Neural progenitor cell (in vitro differentiated cells): ENCODE measurements at regions not wholly inside any gene's neighbourhood (a gene's known extent, or its start where the extent isn't known, plus 50 kb on each side); places are given as distances from the start of the nearest gene placed in this dataset.
"Not testable (repeated sequence)": the region's sequence is repeated elsewhere in the genome, so short reads cannot be mapped to it uniquely, and the experiment has no call there.

Source experiments
- DNase-seq: peaks from one replicate; pipeline ENCODE4 v3.0.0-alpha.2; 2016; ENCODE audit warnings: low spot score
- H2AFZ ChIP-seq: fragments of 200-600 bp; sonication (generic); replicated peaks from 2 replicates; pipeline ENCODE4 v1.6.1; 2016; ENCODE audit warnings: antibody characterized with exemption
- H3F3A ChIP-seq: fragments of 200-600 bp; sonication (generic); 2 replicates; pipeline ENCODE4 v1.6.1; 2016; ENCODE audit warnings: antibody characterized with exemption, low read depth
- H3K27ac ChIP-seq: fragments of 200-600 bp; sonication (generic); 2 replicates; pipeline ENCODE4 v1.5.1; 2016; ENCODE audit warnings: mild to moderate bottlenecking
- H3K27me3 ChIP-seq: fragments of 200-600 bp; sonication (generic); 2 replicates; pipeline ENCODE4 v1.6.1; 2016; ENCODE audit warnings: mild to moderate bottlenecking, moderate library complexity
- H3K36me3 ChIP-seq: fragments of 200-600 bp; sonication (generic); 2 replicates; pipeline ENCODE4 v1.5.1; 2016
- H3K4me1 ChIP-seq: fragments of 200-600 bp; sonication (generic); 2 replicates; pipeline ENCODE4 v1.6.1; 2016; ENCODE audit warnings: mixed run types
- H3K4me2 ChIP-seq: fragments of 200-600 bp; sonication (generic); 2 replicates; pipeline ENCODE4 v1.6.1; 2016
- H3K4me3 ChIP-seq: fragments of 200-600 bp; sonication (generic); 2 replicates; pipeline ENCODE4 v1.5.1; 2016
- H3K79me2 ChIP-seq: fragments of 200-600 bp; sonication (generic); 2 replicates; pipeline ENCODE4 v1.6.1; 2016; ENCODE audit warnings: low read depth
- H3K9ac ChIP-seq: fragments of 200-600 bp; sonication (generic); 2 replicates; pipeline ENCODE4 v1.6.1; 2016
- H3K9me3 ChIP-seq: fragments of 200-600 bp; sonication (generic); 2 replicates; pipeline ENCODE4 v1.5.1; 2016; ENCODE audit warnings: low read depth
- H4K20me1 ChIP-seq: fragments of 200-600 bp; sonication (generic); 2 replicates; pipeline ENCODE4 v1.6.1; 2016; ENCODE audit warnings: low read depth
- H3K27ac Mint-ChIP-seq: 3 replicates; pipeline ENCODE4 v1.8.0; 2021; ENCODE audit warnings: mixed read lengths
- H3K27me3 Mint-ChIP-seq: 2 replicates; pipeline ENCODE4 v1.8.0; 2022; ENCODE audit warnings: low read depth, mild to moderate bottlenecking, inconsistent platforms, moderate library complexity, mixed read lengths; ENCODE audit not compliant: insufficient read depth
- H3K36me3 Mint-ChIP-seq: 3 replicates; pipeline ENCODE4 v1.8.0; 2021; ENCODE audit warnings: mixed read lengths
- H3K4me1 Mint-ChIP-seq: 3 replicates; pipeline ENCODE4 v1.8.0; 2021; ENCODE audit warnings: mixed read lengths
- H3K4me3 Mint-ChIP-seq: 3 replicates; pipeline ENCODE4 v1.8.0; 2021; ENCODE audit warnings: mild to moderate bottlenecking, moderate library complexity, mixed read lengths
- H3K9me3 Mint-ChIP-seq: 3 replicates; pipeline ENCODE4 v1.8.0; 2020; ENCODE audit warnings: mixed read lengths
- EZH2 ChIP-seq: fragments of 200-600 bp; sonication (generic); IDR thresholded peaks from 2 replicates; pipeline ENCODE4 v1.6.1; 2017; ENCODE audit warnings: antibody characterized with exemption, mild to moderate bottlenecking, moderate library complexity
- EZH2phosphoT487 ChIP-seq: fragments of 200-600 bp; sonication (generic); IDR thresholded peaks from 2 replicates; pipeline ENCODE4 v1.6.1; 2017; ENCODE audit warnings: antibody characterized with exemption
- TF ChIP-seq, protein P1 (sequence below): fragments of 200-600 bp; sonication (generic); IDR thresholded peaks from 2 replicates; pipeline ENCODE4 v1.5.1; 2017; ENCODE audit warnings: antibody characterized with exemption, mild to moderate bottlenecking

DNA sequence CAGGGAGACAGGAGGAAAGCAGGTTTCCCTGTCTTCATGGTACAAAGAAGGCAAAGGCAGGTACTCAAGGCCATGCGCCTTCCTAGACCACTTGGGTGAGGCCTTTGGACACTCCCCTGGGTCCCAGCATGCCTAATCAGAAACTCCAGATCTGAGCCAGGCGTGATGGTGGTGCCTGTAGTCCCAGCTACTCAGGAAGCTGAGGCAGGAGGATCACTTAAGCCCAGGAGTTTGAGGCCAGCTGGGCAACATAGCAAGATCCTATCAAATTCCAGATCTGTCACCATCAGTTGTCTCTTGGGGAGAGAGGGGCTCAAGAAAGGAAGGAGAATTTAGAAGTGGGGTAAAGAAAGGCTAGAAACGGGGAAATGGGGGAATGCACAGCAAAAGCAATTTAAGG lies 96.3 kb upstream of the SLC25A33 start:
- Histone ChIP-seq H3K79me2 (no peaks in the 10 kb centered on the region), H3K4me1 (peaks cover 17% of the 10 kb centered on the region), H3K4me3 (no peak overlapping the region), H2AFZ (no peak overlapping the region), H3K9ac (no peak overlapping the region), H3K36me3 (no peaks in the 10 kb centered on the region), H4K20me1 (no peaks in the 10 kb centered on the region), H3K27ac (no peak overlapping the region), H3F3A (no peaks in the 10 kb centered on the region), H3K9me3 (no peaks in the 10 kb centered on the region), H3K27me3 (no peaks in the 10 kb centered on the region), H3K4me2 (no peak overlapping the region)
- H3K36me3 Mint-ChIP-seq, result no peaks in the 10 kb centered on the region
- no peak overlapping the region for H3K4me3 Mint-ChIP-seq
- DNase-seq, result no peak
- H3K4me1 Mint-ChIP-seq, result peaks cover 35% of the 10 kb centered on the region
- H3K27ac Mint-ChIP-seq, result peak overlapping the region; percentile 15
- TF ChIP-seq EZH2phosphoT487, result no peak
- TF ChIP-seq, protein P1, sequence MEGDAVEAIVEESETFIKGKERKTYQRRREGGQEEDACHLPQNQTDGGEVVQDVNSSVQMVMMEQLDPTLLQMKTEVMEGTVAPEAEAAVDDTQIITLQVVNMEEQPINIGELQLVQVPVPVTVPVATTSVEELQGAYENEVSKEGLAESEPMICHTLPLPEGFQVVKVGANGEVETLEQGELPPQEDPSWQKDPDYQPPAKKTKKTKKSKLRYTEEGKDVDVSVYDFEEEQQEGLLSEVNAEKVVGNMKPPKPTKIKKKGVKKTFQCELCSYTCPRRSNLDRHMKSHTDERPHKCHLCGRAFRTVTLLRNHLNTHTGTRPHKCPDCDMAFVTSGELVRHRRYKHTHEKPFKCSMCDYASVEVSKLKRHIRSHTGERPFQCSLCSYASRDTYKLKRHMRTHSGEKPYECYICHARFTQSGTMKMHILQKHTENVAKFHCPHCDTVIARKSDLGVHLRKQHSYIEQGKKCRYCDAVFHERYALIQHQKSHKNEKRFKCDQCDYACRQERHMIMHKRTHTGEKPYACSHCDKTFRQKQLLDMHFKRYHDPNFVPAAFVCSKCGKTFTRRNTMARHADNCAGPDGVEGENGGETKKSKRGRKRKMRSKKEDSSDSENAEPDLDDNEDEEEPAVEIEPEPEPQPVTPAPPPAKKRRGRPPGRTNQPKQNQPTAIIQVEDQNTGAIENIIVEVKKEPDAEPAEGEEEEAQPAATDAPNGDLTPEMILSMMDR, result no peak
- TF ChIP-seq EZH2, result no peak
- no peaks in the 10 kb centered on the region for H3K9me3 Mint-ChIP-seq
- no peaks in the 10 kb centered on the region for H3K27me3 Mint-ChIP-seq

DNA sequence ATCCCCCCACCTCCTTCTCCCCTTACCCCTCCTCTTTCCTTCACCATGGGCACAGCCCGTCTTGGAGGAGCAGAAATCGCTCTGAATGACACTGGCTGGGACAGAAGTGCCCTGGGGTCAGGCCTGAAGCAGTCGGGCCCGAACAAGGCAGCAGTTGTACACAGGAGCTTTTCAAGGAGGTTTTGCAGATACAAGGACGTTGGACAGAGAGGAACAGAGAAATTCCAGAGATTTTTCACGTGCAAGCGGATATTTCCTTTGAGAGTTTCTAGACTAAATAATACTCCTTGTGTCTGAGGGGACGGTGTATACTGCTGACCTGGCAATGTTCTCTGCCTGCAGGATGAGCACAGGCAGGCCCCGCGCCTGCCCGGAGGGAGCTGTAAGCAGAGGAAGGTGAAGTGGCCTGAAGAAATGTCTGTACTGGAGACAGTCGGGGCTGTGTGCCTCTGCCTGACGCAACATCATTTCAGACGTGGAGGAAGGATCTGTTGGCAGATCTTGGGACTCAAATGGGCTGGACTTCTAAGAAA lies 95.3 kb upstream of the SLC25A33 start:
- H3K27me3 Mint-ChIP-seq, result no peaks in the 10 kb centered on the region
- Histone ChIP-seq H3K36me3 (no peaks in the 10 kb centered on the region), H4K20me1 (no peaks in the 10 kb centered on the region), H3K27me3 (no peaks in the 10 kb centered on the region), H3K4me3 (no peak overlapping the region), H3K9ac (no peak overlapping the region), H3K9me3 (no peaks in the 10 kb centered on the region), H3K79me2 (no peaks in the 10 kb centered on the region), H3K4me1 (peaks cover 20% of the 10 kb centered on the region), H3K4me2 (no peak overlapping the region), H3F3A (no peaks in the 10 kb centered on the region), H3K27ac (no peak overlapping the region), H2AFZ (peak overlapping the region; percentile 23)
- H3K4me1 Mint-ChIP-seq, result peaks cover 42% of the 10 kb centered on the region
- TF ChIP-seq EZH2phosphoT487 (no peak), EZH2 (no peak)
- TF ChIP-seq, protein P1, result no peak
- peak overlapping the region; percentile 92 for H3K27ac Mint-ChIP-seq
- peak overlapping the region; percentile 12 for H3K4me3 Mint-ChIP-seq
- no peaks in the 10 kb centered on the region for H3K9me3 Mint-ChIP-seq
- no peaks in the 10 kb centered on the region for H3K36me3 Mint-ChIP-seq
- DNase-seq, result no peak

DNA sequence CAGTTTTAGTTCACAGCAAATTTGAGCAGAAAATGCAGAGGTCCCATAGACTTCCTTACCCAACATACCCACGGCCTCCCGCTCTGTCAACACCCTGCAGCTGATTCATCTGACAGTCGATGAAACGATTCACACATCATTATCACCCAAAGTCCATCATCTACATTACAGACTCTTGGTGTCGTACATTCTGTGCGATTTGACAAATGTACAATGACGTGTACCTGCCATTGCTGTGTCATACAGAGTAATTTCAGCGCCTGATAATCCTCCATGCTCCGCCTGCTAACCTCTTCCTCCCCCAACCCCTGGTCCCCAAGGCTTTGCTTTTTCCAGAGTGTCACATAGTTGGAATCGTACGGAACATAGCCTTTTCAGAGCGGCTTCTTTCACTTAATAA lies 94.7 kb upstream of the SLC25A33 start:
- no peak overlapping the region for H3K4me3 Mint-ChIP-seq
- Histone ChIP-seq H3K4me3 (no peak overlapping the region), H3K9me3 (no peaks in the 10 kb centered on the region), H3K4me2 (peak overlapping the region; percentile 29), H3K4me1 (peaks cover 22% of the 10 kb centered on the region), H4K20me1 (no peaks in the 10 kb centered on the region), H3K9ac (no peak overlapping the region), H3F3A (no peaks in the 10 kb centered on the region), H2AFZ (no peak overlapping the region), H3K27ac (no peak overlapping the region), H3K36me3 (no peaks in the 10 kb centered on the region), H3K27me3 (no peaks in the 10 kb centered on the region), H3K79me2 (no peaks in the 10 kb centered on the region)
- peak overlapping the region; percentile 48 for H3K27ac Mint-ChIP-seq
- H3K36me3 Mint-ChIP-seq, result no peaks in the 10 kb centered on the region
- no peaks in the 10 kb centered on the region for H3K9me3 Mint-ChIP-seq
- H3K4me1 Mint-ChIP-seq, result peaks cover 41% of the 10 kb centered on the region
- DNase-seq, result no peak
- no peaks in the 10 kb centered on the region for H3K27me3 Mint-ChIP-seq
- TF ChIP-seq, protein P1, result no peak
- TF ChIP-seq EZH2 (no peak), EZH2phosphoT487 (no peak)

DNA sequence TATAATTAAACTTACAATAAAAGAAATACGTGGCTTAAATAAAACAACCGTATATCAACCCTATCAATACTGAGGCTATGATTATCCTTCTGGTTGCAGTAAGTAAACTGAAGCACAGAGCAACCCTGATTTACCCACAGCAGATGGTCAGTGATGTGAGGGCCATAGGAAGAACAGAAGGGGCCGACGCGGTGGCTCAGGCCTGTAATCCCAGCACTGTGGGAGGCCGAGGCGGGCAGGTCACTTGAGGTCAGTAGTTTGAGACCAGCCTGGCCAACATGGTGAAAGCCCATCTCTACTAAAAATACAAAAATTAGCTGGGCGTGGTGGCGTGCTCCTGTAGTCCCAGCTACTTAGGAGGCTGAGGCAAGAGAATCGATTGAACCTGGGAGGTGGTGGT lies 94.2 kb upstream of the SLC25A33 start:
- peaks cover 41% of the 10 kb centered on the region for H3K4me1 Mint-ChIP-seq
- H3K36me3 ChIP-seq, H3K27me3 Mint-ChIP-seq, H3F3A ChIP-seq, H3K9ac ChIP-seq, H3K79me2 ChIP-seq, H3K27ac ChIP-seq, H3K36me3 Mint-ChIP-seq, H3K27me3 ChIP-seq, H3K4me3 ChIP-seq, H4K20me1 ChIP-seq, H3K9me3 Mint-ChIP-seq, DNase-seq, H3K27ac Mint-ChIP-seq, H3K9me3 ChIP-seq, H3K4me3 Mint-ChIP-seq, H2AFZ ChIP-seq: not testable (repeated sequence)
- H3K4me1 ChIP-seq, result peaks cover 22% of the 10 kb centered on the region
- peak overlapping the region; percentile 29 for H3K4me2 ChIP-seq
